ENCODE measurements at regions not wholly inside any gene's neighbourhood (a gene's known extent, or its start where the extent isn't known, plus 50 kb on each side); places are given as distances from the start of the nearest gene placed in this dataset.

DNA sequence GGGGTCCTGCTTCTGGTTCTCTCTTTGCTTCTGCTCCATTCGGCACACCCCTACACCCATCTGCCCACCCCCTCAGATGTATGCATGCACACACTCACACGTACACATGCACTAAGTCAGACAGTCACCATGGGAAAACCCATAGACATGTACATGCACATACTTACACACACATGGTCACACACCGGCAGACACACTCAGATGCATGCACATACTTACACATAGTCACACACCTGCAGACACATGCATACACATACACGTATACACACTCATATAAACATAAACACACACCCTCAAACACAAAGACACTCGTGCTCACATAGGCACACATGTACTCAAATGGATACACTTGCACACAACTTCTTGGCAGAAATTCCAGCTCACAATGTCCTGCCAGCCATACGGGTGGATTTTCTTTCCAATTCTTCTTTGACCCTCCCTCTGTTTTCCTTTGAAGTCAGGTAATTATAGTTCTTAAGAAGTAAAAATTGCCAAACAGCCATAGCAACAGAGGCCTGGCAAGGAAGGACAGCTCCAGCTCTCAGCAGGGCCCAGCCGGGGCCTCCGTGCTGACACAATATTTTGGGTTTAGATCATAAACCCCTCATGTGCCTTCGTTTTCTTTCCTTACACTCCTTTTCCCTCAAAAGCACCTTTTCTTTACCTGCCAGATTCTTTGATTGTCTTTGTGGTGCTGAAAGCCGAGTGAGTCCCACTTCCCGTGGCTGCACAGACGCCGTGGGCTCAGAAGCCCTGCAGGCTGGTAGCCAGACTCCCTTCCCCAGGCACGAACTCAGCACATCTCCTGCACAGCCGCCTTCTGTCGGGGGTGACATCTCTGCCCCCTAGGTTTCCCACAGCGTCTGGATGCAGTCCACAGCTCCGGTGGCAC is 195.7 kb downstream of the ARL4C start:
- TF ChIP-seq, protein P1, sequence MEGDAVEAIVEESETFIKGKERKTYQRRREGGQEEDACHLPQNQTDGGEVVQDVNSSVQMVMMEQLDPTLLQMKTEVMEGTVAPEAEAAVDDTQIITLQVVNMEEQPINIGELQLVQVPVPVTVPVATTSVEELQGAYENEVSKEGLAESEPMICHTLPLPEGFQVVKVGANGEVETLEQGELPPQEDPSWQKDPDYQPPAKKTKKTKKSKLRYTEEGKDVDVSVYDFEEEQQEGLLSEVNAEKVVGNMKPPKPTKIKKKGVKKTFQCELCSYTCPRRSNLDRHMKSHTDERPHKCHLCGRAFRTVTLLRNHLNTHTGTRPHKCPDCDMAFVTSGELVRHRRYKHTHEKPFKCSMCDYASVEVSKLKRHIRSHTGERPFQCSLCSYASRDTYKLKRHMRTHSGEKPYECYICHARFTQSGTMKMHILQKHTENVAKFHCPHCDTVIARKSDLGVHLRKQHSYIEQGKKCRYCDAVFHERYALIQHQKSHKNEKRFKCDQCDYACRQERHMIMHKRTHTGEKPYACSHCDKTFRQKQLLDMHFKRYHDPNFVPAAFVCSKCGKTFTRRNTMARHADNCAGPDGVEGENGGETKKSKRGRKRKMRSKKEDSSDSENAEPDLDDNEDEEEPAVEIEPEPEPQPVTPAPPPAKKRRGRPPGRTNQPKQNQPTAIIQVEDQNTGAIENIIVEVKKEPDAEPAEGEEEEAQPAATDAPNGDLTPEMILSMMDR (IDR thresholded peaks at IDR 0.05) = no peak
- no peaks in the 10 kb centered on the region for H3K9me3 ChIP-seq (ENCODE audit: control insufficient read depth, low read length)
- H3K4me1 ChIP-seq = no peaks in the 10 kb centered on the region
- H2AFZ ChIP-seq = no peak overlapping the region
- H3K36me3 ChIP-seq (ENCODE audit: control insufficient read depth, insufficient read depth, low read length) = no peaks in the 10 kb centered on the region
- no peak overlapping the region for H3K9ac ChIP-seq
- H3K4me3 ChIP-seq (ENCODE audit: low read depth, low read length) = no peak overlapping the region
- H3K27me3 ChIP-seq (ENCODE audit: control insufficient read depth, insufficient read depth, low read length) = no peaks in the 10 kb centered on the region
- no peak overlapping the region for H3K4me2 ChIP-seq (ENCODE audit: low read length)
- H3K79me2 ChIP-seq = no peaks in the 10 kb centered on the region
- no peak overlapping the region for H3K27ac ChIP-seq

DNA sequence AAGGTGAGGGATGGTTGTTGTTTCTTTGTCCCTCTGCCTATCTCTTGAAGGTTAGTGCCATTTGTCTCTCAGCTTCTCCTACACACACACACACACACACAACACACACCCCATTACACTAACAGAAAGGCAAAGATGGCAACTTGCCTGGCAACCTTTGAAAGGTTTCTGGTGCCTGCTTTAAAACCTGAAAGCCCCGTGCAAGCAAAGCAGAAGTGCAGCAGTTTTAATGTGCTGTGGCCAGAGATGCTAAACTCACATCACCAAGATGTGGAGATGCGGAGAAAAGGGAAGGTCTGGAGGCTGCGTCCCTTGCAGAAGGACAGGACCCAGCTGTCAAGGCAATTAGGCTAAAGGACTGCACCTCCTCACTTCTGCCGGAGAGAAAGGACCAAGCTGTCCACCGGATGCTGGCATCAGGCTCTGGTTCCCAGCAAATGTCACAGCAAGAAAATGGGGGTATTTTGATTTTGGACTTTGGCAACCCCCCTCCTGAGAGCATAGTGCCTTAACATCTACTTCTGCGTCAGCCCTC is 196.4 kb downstream of the ARL4C start:
- Histone ChIP-seq H3K4me2 (ENCODE audit: low read length) (no peak overlapping the region), H3K27me3 (ENCODE audit: control insufficient read depth, insufficient read depth, low read length) (no peaks in the 10 kb centered on the region), H3K9me3 (ENCODE audit: control insufficient read depth, low read length) (no peaks in the 10 kb centered on the region), H3K36me3 (ENCODE audit: control insufficient read depth, insufficient read depth, low read length) (no peaks in the 10 kb centered on the region), H3K9ac (no peak overlapping the region), H3K4me1 (no peaks in the 10 kb centered on the region), H3K4me3 (ENCODE audit: low read depth, low read length) (no peak overlapping the region), H3K79me2 (no peaks in the 10 kb centered on the region), H3K27ac (no peak overlapping the region), H2AFZ (no peak overlapping the region)
- TF ChIP-seq, protein P1 (IDR thresholded peaks at IDR 0.05) = no peak

DNA sequence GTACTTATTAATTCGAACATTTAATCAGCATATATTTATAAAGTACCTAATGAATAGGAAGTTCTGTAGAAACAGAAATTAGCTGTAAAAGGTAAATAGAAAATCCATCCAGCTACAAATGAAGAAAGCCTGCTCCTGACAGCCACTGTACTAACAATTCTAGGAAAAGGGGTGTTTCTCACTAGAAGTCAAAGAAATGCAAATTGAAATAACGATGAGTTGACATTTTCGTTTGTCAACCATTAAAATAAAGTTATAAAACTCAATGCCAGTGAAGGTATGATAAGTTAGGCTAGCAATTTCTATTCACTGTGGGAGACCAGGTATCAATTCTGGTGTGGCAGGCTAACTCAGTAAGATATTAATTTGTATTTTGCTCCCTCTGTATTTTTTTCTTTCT is 198.0 kb downstream of the ARL4C start:
- no peak overlapping the region for H2AFZ ChIP-seq
- H3K4me1 ChIP-seq = no peaks in the 10 kb centered on the region
- TF ChIP-seq, protein P1 (IDR thresholded peaks at IDR 0.05) = no peak
- H3K27ac ChIP-seq = no peak overlapping the region
- no peak overlapping the region for H3K4me2 ChIP-seq (ENCODE audit: low read length)
- H3K79me2 ChIP-seq = no peaks in the 10 kb centered on the region
- no peaks in the 10 kb centered on the region for H3K36me3 ChIP-seq (ENCODE audit: control insufficient read depth, insufficient read depth, low read length)
- H3K27me3 ChIP-seq (ENCODE audit: control insufficient read depth, insufficient read depth, low read length) = no peaks in the 10 kb centered on the region
- H3K9ac ChIP-seq = no peak overlapping the region
- H3K4me3 ChIP-seq (ENCODE audit: low read depth, low read length) = no peak overlapping the region
- H3K9me3 ChIP-seq (ENCODE audit: control insufficient read depth, low read length) = no peaks in the 10 kb centered on the region

DNA sequence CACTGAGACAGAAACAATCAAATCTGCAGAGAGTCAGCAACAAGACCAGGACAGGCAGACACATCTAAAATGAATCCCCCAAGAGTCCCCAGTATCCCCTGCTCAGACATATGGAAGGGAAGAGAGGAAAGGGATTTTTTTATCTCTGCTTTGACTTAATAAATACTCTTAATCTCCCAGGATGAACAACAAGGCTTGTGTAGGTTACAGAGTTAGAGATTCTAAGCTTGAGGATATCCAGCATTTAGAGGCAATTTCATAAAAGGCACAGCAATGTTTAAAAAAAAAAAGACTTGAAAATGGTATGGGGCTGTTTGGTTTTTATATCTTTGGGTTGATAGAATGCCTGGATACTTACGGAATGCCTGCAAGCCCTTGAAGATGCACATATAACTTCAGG is 199.9 kb downstream of the ARL4C start:
- Histone ChIP-seq H3K27me3 (ENCODE audit: control insufficient read depth, insufficient read depth, low read length) (no peaks in the 10 kb centered on the region), H3K27ac (no peak overlapping the region), H3K9ac (no peak overlapping the region), H3K4me3 (ENCODE audit: low read depth, low read length) (no peak overlapping the region), H3K36me3 (ENCODE audit: control insufficient read depth, insufficient read depth, low read length) (no peaks in the 10 kb centered on the region), H3K4me2 (ENCODE audit: low read length) (no peak overlapping the region), H3K9me3 (ENCODE audit: control insufficient read depth, low read length) (no peaks in the 10 kb centered on the region), H2AFZ (no peak overlapping the region), H3K79me2 (no peaks in the 10 kb centered on the region), H3K4me1 (no peaks in the 10 kb centered on the region)
- TF ChIP-seq, protein P1 (IDR thresholded peaks at IDR 0.05) = no peak

Data from parathyroid adenoma (tissue), 2 donors.